Fibroblast of gingiva (primary cell): ENCODE measurements at regions not wholly inside any gene's neighbourhood (a gene's known extent, or its start where the extent isn't known, plus 50 kb on each side); places are given as distances from the start of the nearest gene placed in this dataset.
"Not testable (repeated sequence)": the region's sequence is repeated elsewhere in the genome, so short reads cannot be mapped to it uniquely, and the experiment has no call there.

Source experiments
- DNase-seq: peaks from one replicate; pipeline ENCODE4 v3.0.0-alpha.2; 2011; ENCODE audit warnings: low read depth

DNA sequence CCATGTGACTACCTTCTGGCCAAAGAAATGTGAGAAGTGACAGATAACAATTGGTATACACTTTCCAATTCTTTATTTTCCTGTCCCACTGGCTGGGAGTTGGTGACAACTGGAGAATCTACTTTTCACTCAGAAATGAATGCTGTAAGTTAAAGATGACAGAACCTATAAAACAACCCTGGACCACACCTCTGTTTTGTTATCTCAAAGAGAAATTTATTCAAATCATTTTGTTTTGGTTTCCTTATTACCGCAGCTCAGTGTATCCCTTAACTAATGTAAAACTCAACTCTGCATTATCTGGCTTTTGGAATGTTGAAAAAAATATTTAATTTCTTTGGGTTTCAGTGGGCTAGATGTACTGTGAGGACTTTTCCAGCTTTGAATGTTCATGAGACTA lies 469.8 kb downstream of the PCDH7 start:
- no peak for DNase-seq

DNA sequence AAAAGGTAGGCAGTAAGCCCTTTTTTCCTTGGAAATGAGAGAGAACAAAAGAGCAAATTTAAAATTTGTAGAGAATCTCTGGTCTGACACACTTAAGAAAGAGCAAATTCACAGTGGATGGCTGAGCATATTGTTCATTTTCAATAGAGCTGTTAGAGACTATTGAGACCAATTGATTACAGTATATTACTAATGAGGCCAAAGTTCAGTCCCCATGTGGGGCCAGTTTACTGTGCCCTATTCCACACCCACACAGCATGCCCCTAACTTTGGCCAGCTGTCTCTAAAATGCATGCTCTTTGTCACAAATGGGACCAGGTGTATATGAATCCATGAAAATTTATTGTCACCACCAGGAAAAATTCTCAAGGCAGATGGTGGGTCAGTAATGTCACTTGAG lies 470.5 kb downstream of the PCDH7 start:
- DNase-seq: no peak

DNA sequence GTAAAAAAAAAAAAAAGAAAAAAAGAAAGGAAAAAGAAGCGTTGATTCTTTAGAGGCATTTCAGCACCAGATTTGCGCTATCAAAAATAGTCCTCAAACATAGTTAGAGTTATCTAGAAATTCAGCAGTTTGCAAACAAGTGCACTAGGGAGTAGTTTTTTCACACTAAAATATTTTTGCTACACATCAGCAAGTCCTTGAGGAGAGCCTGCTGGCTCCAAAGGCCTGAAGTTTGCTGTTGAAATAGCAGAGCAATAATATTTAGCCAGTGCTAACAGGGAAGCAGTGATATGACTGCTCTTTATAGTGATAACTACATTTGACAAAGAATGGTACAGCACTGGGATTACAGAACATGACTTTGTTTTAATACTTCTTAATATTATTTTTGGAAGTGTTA lies 472.2 kb downstream of the PCDH7 start:
- no peak for DNase-seq

DNA sequence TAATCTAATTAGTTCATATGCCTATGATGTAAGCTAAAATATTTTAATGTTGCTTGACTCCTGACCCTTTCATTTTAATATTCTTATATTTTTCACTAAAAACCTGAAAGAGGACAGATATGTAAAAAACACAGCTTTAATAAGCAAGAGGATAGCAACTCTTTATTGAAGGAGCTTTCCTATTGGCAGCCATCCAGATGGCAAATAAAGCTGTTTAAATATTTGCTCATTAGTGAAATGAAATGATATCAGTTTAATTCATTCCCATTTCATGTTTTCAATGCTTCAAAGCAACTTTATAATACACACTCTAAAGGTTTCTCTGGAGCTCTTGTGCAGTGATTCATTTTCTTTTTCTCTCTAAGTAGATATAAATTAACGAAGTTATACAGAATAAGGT lies 473.4 kb downstream of the PCDH7 start:
- DNase-seq: no peak

- DNase-seq: peak; percentile 1
Measured at GRCh38 chr4:31194823-31195222, 474.7 kb downstream of the PCDH7 start.

- no peak for DNase-seq
Measured at GRCh38 chr4:31199644-31200043, 479.5 kb downstream of the PCDH7 start.

GRCh38 chr4:31202054-31202453 lies 481.9 kb downstream of the PCDH7 start:
- DNase-seq: not testable (repeated sequence)

GRCh38 chr4:31204874-31205273 lies 484.7 kb downstream of the PCDH7 start:
- DNase-seq: no peak

DNA sequence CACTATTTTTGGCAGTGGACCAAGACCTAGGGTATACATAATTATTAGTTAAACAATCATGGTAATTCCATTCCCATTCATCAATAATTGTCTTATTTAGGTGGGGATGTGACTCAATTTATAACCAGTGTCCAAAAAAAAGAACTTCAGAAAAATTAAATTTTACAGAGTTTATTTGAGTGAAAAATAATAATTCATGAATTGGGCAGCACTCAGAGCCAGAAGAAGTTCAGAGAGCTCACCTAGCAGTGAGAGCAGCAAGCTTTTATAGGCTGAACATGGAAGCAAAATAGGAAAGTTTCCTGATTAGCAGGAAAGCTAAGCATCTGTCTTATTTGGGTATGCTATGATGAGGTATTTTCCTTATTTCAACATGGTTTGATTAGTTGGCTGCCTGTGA lies 500.8 kb downstream of the PCDH7 start:
- DNase-seq: no peak

- DNase-seq: no peak
Measured at GRCh38 chr4:31228068-31228467, 507.9 kb downstream of the PCDH7 start.

DNA sequence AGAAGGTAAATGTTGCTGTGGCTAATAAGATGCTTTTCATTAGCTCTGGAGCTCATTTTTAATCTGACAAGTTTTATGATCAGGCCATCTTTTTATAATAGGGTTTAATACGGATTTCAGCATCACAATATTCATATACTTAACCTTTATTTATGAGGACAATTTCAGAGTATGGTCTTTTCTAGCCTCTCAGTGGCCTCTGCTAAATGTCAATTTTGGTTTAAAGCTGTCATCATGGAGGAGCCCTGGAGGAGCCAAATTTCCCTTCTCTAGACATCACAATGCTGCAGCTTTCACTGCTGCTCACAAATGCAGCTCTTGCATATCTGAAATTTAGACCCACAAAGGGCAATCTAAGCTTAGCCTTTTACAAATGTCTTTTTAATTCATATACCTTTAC lies 510.4 kb downstream of the PCDH7 start:
- DNase-seq: no peak

- no peak for DNase-seq
Measured at GRCh38 chr4:31234494-31234893, 514.3 kb downstream of the PCDH7 start.

DNA sequence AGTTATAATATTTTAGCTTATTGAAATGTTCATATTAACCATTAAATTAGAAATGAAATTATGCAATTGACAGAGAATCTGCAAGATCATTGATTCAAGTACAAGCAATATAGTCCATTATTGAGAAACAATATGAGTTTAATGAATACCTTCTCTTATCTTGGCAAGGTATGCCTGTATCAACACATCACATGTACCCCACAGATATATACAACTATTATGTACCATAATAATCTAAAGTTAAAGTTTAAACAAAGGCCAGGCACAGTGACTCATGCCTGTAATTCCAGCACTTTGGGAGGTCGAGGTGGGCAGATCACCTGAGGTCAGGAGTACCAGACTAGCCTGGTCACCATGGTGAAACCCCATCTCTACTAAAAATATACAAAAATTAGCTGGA lies 514.7 kb downstream of the PCDH7 start:
- DNase-seq: no peak

DNA sequence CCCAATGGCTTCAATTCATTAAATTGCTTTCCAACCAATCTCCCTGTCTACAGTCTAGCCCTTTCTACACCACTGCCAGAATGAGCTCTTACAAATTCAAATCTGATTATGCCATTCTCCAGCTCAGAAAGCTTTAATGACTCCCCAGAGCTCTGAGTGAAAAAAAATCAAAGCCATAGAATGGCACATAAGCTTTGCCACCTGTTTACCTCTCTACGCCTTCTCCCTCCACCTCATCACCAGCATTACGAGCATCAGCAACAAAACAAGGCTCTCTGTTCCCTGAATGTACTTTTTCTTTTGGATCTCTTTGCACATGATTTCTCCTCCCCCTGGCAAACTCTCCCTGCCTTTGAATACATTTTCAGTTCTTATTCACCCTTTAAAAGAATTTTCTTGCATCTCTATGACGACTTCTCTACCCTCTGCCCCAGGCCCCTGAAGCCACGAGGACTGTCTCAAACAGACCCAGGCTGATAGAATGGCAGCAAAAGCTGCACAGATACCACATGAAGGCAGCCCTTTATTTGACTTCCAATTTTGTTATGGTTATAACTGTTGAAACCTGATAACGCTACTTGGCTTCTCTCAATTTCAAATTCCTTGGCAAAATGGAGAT lies 516.0 kb downstream of the PCDH7 start:
- DNase-seq: no peak

DNA sequence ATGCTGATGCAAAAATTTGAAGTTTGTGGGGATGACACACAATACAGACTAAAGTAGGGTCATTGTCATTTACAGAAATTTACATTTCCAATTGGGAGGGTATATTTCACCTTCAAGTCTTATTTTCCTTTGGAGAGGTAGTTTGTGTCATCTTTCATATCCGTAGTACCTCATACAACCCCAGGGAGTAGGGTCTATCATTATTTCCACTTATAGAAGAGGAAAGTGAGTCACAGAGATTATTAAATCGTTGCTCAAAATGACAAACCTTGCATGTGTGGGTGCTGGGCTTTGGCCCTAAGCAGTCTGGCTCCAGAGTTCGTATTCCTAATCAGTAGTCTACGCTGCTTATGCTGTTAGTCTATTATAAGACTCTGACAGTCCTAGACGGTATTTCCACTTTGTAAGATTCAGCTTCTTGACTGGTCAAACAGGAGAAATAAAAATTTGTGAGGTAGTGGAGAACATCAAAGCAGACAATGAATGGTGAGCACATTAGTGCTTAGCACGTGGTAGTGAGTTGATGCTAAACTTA lies 516.5 kb downstream of the PCDH7 start:
- DNase-seq: no peak

DNA sequence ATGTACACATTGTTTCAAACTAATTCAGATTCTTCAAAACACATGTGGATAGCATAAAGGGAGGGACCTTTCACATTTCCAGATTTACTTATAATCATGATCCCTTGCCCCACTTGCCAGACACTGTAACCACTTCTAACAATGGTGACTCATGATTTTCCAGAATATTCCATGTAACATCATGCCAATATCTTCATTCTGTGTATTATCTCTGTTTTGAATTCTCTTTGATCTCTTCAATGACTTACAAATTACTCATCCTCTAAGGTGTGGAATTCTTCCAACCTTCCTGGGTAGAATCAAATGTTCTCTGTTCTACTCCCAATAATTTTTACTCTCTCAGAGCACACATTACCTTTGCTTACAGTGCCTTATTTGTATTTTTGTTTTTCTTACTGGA lies 517.1 kb downstream of the PCDH7 start:
- DNase-seq: no peak

DNA sequence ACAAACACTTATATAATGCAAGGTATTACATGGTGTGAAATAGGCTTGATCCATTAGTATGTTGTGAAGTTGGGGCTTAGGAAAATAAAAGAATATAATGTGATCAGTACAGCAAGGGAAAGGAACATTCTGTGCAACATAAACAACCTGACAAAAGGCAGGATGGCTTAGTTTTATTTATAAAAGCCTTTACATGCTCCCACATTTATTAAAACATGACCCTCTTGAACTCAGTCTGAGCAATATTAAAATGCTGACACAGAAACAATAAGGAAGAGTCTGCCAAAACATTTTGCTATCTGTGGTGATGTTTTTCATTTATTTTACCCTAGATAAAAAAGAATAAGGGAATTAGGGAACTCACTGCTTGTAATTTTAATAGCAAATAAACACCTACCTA lies 519.7 kb downstream of the PCDH7 start:
- DNase-seq: no peak

DNA sequence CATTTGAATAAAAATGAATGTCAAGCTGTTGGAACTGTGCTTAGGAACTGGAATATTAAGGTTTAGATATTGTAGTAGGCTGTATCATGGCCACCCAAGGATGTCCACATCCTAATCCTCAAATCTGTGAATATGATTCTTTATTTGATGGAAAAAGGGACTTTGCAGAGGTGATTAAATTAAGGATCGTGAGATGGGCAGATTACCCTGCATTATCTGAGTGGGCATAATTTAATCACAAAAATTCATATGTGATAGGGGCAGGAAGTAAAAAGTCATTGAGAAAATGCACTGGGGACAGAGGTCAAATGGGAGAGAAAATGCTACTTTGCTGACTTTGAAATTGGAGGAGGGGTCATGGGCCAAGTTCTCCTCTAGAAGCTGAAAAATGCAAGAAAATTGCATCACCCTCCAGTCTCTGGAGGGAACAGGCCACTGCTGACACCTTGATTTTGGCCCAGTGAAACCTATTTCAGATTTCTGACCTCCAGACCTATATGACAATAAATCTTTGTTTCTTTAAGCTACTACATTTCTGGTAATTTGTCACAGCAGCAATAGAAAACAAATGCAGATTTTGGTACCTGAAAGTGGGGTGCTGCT lies 521.4 kb downstream of the PCDH7 start:
- DNase-seq: no peak

- no peak for DNase-seq
Measured at GRCh38 chr4:31246856-31247255, 526.7 kb downstream of the PCDH7 start.

DNA sequence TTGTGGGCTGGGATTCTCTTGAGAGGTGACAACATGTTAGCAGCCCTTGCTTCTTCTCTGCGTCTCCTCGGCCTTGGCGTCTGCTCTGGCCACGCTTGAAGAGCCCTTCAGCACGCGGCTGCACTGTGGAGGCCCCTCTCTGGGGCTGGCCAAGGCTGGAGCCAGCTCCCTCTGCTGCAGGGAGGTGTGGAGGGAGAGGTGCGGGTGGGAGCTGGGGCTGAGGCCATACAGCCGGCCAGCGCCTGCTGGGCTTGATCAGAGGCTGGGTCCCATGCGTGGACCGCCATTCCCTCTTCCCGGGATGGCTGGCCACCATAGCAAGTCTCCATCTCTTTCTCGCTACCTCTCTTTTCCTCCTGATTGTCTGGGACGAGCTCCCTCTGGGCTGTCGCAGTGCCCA lies 539.0 kb downstream of the PCDH7 start:
- no peak for DNase-seq

GRCh38 chr4:31261632-31262031 lies 541.5 kb downstream of the PCDH7 start:
- no peak for DNase-seq

GRCh38 chr4:31266094-31266493 lies 545.9 kb downstream of the PCDH7 start:
- not testable (repeated sequence) for DNase-seq

GRCh38 chr4:31272331-31273061 lies 552.3 kb downstream of the PCDH7 start:
- DNase-seq: no peak
